Stomach smooth muscle (tissue), 2 donors: ENCODE measurements at regions not wholly inside any gene's neighbourhood (a gene's known extent, or its start where the extent isn't known, plus 50 kb on each side); places are given as distances from the start of the nearest gene placed in this dataset.

Source experiments
- H3K27ac ChIP-seq: one replicate; pipeline ENCODE4 v1.7.0; 2013; ENCODE audit warnings: mild to moderate bottlenecking, low read length, inconsistent platforms
- H3K27me3 ChIP-seq, 2 donors: one replicate each; pipeline ENCODE4 v1.7.0; 2013; ENCODE audit warnings: low read length in 2 of 2; ENCODE audit not compliant: insufficient read depth in 2 of 2, control insufficient read depth in 1 of 2
- H3K36me3 ChIP-seq, 2 donors: one replicate each; pipeline ENCODE4 v1.7.0; 2013; ENCODE audit warnings: low read length in 2 of 2; ENCODE audit not compliant: control insufficient read depth in 2 of 2, insufficient read depth in 2 of 2
- H3K4me1 ChIP-seq: one replicate; pipeline ENCODE4 v1.7.0; 2013; ENCODE audit warnings: low read length; ENCODE audit not compliant: control insufficient read depth, insufficient read depth
- H3K4me3 ChIP-seq, 2 donors: one replicate each; pipeline ENCODE4 v1.7.0; 2013; ENCODE audit warnings: low read length in 2 of 2
- H3K9ac ChIP-seq, 2 donors: one replicate each; pipeline ENCODE4 v1.7.0; 2013; ENCODE audit warnings: low read length in 2 of 2, mild to moderate bottlenecking in 1 of 2
- H3K9me3 ChIP-seq, 2 donors: one replicate each; pipeline ENCODE4 v1.7.0; 2013; ENCODE audit warnings: low read length in 2 of 2; ENCODE audit not compliant: control insufficient read depth in 2 of 2
- donor health status: healthy.
- donor health status: Pancreatic carcinoma.

DNA sequence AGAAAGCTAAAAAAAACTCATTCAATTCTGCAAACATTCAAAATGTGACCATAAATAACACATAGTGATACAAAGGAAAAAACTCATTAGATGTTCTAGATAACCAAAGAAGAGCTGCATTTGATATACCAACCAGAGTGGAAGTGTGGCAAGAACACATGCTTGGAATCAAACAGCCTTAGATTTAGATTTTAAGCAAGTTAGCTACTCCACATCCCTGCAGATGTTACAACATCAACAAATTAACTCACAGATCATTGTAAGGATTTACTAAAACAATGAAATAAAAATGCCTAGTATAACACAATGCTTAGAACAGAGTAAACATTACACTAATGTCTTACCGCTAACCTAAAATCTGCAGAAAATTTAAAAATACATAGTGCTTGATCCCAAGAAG lies 114.0 kb upstream of the AKIP1 start:
- Histone ChIP-seq H3K36me3 (peaks cover 7 to 12% of the 10 kb centered on the region in 2 donors), H3K9me3 (no peaks in the 10 kb centered on the region), H3K4me1 (peaks cover 37% of the 10 kb centered on the region), H3K27me3 (no peaks in the 10 kb centered on the region), H3K27ac (no peak overlapping the region), H3K4me3 (no peak overlapping the region), H3K9ac (no peak overlapping the region)

DNA sequence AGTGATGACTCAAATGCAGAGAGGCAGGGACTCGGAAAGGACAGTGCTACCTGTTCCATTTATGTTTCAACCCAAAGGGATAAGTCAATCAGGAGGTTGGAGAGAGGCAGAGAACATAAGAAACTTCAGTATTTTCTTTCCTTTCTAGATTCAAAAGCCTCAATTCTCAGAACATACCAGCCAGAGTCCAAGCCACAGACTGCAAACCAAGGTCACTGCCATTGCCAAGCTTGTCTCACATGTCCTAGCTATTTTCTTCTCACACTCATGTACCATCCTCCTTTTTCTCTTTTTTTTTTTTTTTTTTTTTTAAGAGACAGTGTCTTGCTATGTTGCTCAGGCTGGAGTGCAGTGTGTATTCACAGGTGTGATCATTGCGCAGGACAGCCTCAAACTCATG lies 111.7 kb upstream of the AKIP1 start:
- Histone ChIP-seq H3K27me3 (no peaks in the 10 kb centered on the region), H3K9me3 (no peaks in the 10 kb centered on the region), H3K9ac (no peak overlapping the region), H3K36me3 (peaks cover 7 to 12% of the 10 kb centered on the region in 2 donors), H3K4me1 (peaks cover 48% of the 10 kb centered on the region), H3K27ac (peak overlapping the region; percentile 24), H3K4me3 (no peak overlapping the region)

DNA sequence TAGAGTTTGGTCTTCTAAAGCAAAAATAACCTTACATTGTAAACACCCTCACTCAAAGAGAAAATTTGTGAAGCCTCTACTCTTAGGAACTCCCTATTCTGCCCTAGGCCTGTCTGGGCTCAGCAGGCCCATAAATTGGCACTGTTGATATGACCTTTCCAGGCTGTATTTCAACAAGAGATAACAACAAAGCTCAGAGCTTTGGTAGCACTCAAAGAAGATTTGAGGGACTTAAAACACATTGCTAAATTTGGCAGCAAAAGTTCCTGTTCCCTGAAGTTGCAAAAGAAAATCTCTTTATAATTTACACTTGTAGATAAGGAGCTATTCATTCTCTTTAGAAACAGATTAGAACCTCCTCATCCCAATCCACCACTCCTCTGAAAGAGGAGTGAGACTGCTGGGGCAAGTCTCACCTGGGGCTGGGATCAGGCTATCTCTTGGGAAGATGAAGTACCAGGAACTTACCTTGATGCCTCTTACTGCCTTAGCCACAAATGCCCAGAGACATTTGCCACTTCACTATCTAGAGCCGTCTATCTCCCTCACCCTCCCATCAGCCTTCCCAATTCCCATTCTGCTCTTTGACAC lies 110.4 kb upstream of the AKIP1 start:
- Histone ChIP-seq H3K4me1 (peaks cover 50% of the 10 kb centered on the region), H3K27ac (peak overlapping the region; percentile 58)

DNA sequence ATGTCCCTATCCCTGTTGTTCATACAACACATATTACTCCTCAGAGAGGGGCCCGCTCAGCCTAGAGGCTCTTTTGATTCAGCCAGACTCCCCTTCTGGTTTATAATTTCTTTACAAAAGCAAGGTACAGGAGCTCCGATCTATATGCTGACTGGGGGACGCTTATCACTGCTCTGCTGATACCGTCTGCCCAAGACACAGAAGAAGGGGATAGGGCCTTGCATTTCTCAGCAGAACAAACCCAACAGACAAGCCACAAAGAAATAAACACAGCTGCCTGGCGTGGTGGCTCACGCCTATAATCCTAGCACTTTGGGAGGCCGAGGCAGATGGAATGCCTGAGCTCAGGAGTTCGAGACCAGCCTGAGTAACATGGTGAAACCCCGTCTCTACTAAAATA lies 109.9 kb upstream of the AKIP1 start:
- Histone ChIP-seq H3K4me1 (peaks cover 51% of the 10 kb centered on the region), H3K9ac (no peak overlapping the region), H3K4me3 (no peak overlapping the region), H3K27ac (peak overlapping the region; percentile 58), H3K36me3 (peaks cover 6 to 12% of the 10 kb centered on the region in 2 donors), H3K9me3 (no peaks in the 10 kb centered on the region), H3K27me3 (no peaks in the 10 kb centered on the region)

More for the DNA sequence above, 110.4 kb upstream of the AKIP1 start:
- Histone ChIP-seq H3K9me3 (no peaks in the 10 kb centered on the region), H3K4me3 (no peak overlapping the region), H3K9ac (peak overlapping the region in 1 of 2 donors; percentile 29), H3K36me3 (peaks cover 4 to 12% of the 10 kb centered on the region in 2 donors), H3K27me3 (no peaks in the 10 kb centered on the region)

DNA sequence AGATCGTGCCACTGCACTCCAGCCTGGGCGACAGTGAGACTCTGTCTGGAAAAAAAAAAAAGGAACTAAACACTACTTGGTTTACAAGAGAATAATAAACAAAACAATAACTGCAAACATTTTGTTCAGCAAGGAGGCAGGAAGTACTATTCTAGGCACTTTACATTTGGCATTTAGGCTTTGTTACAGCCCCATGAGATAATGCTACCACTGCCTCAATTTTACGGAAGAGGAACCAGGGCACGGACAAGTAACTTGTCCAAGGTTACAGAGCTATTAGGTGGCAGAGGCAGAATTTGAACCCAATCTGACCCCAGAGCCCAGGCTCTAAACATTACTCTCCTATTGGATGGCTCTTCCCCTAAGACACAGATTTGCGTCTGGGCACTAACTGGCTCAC lies 108.7 kb upstream of the AKIP1 start:
- Histone ChIP-seq H3K27me3 (no peaks in the 10 kb centered on the region), H3K27ac (peak overlapping the region; percentile 37), H3K36me3 (peaks cover 4 to 12% of the 10 kb centered on the region in 2 donors), H3K4me1 (peaks cover 61% of the 10 kb centered on the region), H3K4me3 (no peak overlapping the region), H3K9ac (no peak overlapping the region), H3K9me3 (no peaks in the 10 kb centered on the region)

DNA sequence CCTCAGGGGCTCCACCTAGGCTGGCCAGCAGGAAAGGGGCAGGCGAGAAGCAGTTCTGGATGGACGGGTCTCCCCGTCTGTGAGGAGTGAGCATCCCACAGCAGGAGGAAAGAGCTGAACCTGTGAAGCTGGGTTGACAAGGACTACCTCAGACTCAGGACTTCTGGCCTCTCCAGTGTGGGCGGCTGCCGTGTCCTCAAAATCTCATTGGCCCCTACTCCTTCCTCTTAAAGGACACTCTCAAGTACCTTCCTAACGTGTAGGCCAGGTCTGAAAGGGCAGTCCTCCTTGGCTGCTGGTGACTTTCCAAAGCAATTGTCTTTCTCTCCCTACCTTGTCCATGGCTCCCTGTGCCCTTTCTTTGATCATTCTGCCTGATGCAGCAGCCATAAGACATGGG lies 107.0 kb upstream of the AKIP1 start:
- no peaks in the 10 kb centered on the region for H3K9me3 ChIP-seq
- H3K36me3 ChIP-seq, result peaks cover 4% of the 10 kb centered on the region in 2 donors
- H3K27ac ChIP-seq, result peak overlapping the region; percentile 73
- no peak overlapping the region for H3K9ac ChIP-seq
- peaks cover 76% of the 10 kb centered on the region for H3K4me1 ChIP-seq
- H3K4me3 ChIP-seq, result peak overlapping the region in 1 of 2 donors; percentile 22
- no peaks in the 10 kb centered on the region for H3K27me3 ChIP-seq

DNA sequence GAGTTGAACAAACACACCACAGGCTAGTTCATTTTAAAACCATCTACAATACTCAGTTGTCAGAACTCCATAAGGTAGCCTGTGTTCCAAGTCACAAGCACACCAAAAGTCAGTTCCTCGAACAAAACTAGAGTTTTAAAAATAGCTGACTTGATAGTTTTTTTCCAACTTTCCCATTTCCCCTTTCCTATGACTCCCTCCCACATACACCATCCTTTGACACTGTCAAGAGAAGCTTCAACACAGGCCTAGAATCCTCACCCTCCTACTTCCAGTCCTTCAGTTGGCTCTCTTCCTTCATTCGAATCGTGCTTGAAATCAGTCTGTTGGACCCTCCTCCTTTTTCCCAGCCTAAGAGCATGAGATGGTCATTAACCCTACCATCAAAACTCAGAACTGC lies 105.7 kb upstream of the AKIP1 start:
- Histone ChIP-seq H3K9me3 (no peaks in the 10 kb centered on the region), H3K27me3 (no peaks in the 10 kb centered on the region), H3K27ac (peak overlapping the region; percentile 97), H3K36me3 (peaks cover 0 to 2% of the 10 kb centered on the region in 2 donors), H3K4me1 (peaks cover 70% of the 10 kb centered on the region), H3K4me3 (peak overlapping the region in 1 of 2 donors; percentile 47), H3K9ac (peak overlapping the region in 1 of 2 donors; percentile 62)

DNA sequence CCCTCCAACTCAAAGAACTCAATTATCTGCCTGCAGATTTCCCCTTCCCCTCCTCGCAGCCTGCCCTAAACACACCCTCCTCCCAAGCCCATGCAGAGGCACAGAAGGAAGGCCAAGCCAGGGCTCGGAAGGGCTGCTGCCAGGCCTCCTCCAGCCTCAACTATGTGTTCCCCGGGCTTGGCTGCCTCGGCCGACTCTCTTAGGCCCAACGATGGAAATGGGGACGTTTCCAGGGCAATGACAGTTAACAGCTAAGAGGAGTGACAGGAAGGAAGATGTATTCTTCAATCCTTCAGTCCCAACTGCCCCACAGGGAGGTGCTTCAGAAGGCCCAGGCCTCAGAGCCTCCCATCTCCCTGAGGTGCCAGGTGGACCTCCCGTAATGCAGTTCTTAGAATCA lies 104.0 kb upstream of the AKIP1 start:
- Histone ChIP-seq H3K9me3 (no peaks in the 10 kb centered on the region), H3K9ac (peak overlapping the region; percentile 72 to 98), H3K27me3 (no peaks in the 10 kb centered on the region), H3K36me3 (peaks cover 0 to 2% of the 10 kb centered on the region in 2 donors), H3K4me1 (peaks cover 75% of the 10 kb centered on the region), H3K4me3 (peak overlapping the region; percentile 92 to 97), H3K27ac (peak overlapping the region; percentile 97)

DNA sequence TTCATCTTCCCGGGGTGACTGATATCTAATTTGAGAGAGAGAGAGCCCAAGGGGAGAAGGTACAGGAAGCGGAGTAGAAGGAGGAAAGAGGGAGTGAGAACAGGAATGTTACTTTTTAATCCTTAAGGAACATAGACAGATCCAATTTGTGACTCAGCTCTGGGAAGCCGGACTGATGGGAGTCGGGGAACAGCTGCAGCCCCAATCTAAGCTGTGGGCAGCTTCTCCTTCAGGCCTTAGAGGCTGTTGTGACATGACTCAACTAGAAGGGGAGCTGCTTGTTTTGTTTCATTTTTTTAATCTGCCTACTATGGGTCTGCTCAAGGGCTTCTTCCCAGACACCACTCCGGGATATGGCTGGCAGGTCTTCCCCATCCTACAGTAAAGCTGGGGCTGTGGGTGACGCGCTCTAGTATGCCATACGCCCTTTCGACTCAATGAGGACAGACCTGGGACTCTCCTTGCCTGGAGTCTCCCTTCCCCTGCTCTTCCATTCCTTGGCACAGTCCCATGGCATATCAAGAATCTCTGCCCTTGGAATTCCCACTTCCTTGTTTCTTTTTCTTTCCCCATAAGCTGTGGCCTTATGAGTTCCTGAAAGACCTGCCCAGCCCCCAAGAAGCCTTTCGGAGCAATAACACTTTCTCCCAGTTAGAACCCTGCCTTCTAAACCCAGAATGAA lies 103.3 kb upstream of the AKIP1 start:
- H3K9me3 ChIP-seq, result no peaks in the 10 kb centered on the region
- H3K27me3 ChIP-seq, result no peaks in the 10 kb centered on the region
- H3K9ac ChIP-seq, result peak overlapping the region; percentile 72 to 98
- peak overlapping the region; percentile 97 for H3K27ac ChIP-seq
- peaks cover 75% of the 10 kb centered on the region for H3K4me1 ChIP-seq
- peak overlapping the region; percentile 92 to 97 for H3K4me3 ChIP-seq
- H3K36me3 ChIP-seq, result peaks cover 0 to 2% of the 10 kb centered on the region in 2 donors

DNA sequence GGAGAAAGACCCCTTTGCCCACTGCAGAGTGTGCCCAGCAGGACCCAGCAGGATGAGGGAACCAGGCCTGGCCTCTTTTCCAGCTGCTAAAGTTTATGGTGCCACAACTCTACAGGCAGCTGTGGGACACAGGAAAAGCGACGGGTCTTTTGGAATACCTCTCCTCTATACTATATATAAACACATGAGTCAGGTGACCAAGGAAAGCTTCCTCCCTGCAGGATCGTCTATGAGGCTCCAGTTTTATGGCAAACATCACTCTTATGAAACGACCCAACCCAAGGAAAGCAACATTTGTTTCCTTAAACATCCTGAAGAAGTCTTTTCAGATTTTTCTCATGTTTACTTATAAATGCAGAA lies 102.8 kb upstream of the AKIP1 start:
- peak overlapping the region; percentile 72 to 98 for H3K9ac ChIP-seq
- no peaks in the 10 kb centered on the region for H3K27me3 ChIP-seq
- H3K4me1 ChIP-seq, result peaks cover 72% of the 10 kb centered on the region
- H3K36me3 ChIP-seq, result peaks cover 0 to 2% of the 10 kb centered on the region in 2 donors
- H3K27ac ChIP-seq, result peak overlapping the region; percentile 97
- H3K4me3 ChIP-seq, result peak overlapping the region; percentile 92 to 97
- no peaks in the 10 kb centered on the region for H3K9me3 ChIP-seq
